Lung (tissue), 11 donors: ENCODE measurements at regions not wholly inside any gene's neighbourhood (a gene's known extent, or its start where the extent isn't known, plus 50 kb on each side); places are given as distances from the start of the nearest gene placed in this dataset.

Experiments used
- ATAC-seq: fragments of 200-7000 bp; cut with Tn5 transposase; one replicate; pipeline ENCODE4 v1.9.1; 2020; ENCODE audit warnings: moderate number of reproducible peaks; ENCODE audit not compliant: insufficient read depth, low FRiP score
- DNase-seq, 3 donors: peaks; one replicate each; pipeline ENCODE4 v3.0.0-alpha.2; 2013 to 2017
- H3K27ac ChIP-seq, 2 donors: one replicate each; pipeline ENCODE4 v1.5.1; 2013; ENCODE audit warnings: mild to moderate bottlenecking in 2 of 2, moderate library complexity in 2 of 2, control low read depth in 1 of 2, inconsistent platforms in 1 of 2, low read depth in 1 of 2, low read length in 1 of 2
- H3K27me3 ChIP-seq, 3 donors: one replicate each; pipeline ENCODE4 v1.5.1; 2013; ENCODE audit warnings: low read length in 2 of 3; ENCODE audit not compliant: control insufficient read depth in 3 of 3, insufficient read depth in 3 of 3
- H3K36me3 ChIP-seq, 4 donors: one replicate each; pipeline ENCODE4 v1.5.1; 2013; ENCODE audit warnings: low read length in 4 of 4, mild to moderate bottlenecking in 1 of 4, moderate library complexity in 1 of 4; ENCODE audit not compliant: control insufficient read depth in 4 of 4, insufficient read depth in 4 of 4
- H3K4me1 ChIP-seq, 5 donors: one replicate each; pipeline ENCODE4 v1.5.1; 2013; ENCODE audit warnings: low read length in 5 of 5, mild to moderate bottlenecking in 2 of 5, moderate library complexity in 1 of 5; ENCODE audit not compliant: control insufficient read depth in 5 of 5, insufficient read depth in 5 of 5
- H3K4me3 ChIP-seq: one replicate; pipeline ENCODE4 v1.5.1; 2013; ENCODE audit warnings: mild to moderate bottlenecking, control low read depth, moderate library complexity
- H3K9ac ChIP-seq, 2 donors: one replicate each; pipeline ENCODE4 v1.5.1; 2013; ENCODE audit warnings: low read length in 2 of 2, control low read depth in 1 of 2; ENCODE audit not compliant: insufficient read depth in 1 of 2
- H3K9me3 ChIP-seq, 4 donors: one replicate each; pipeline ENCODE4 v1.5.1; 2013; ENCODE audit warnings: low read length in 3 of 4, mild to moderate bottlenecking in 1 of 4, moderate library complexity in 1 of 4; ENCODE audit not compliant: control insufficient read depth in 4 of 4, insufficient read depth in 3 of 4
- CTCF ChIP-seq: IDR thresholded peaks from 2 replicates; pipeline ENCODE4 v1.5.1; 2012; ENCODE audit warnings: mild to moderate bottlenecking; ENCODE audit errors: control extremely low read depth, extremely low read depth
- WGBS, 2 donors: extraction: QIAGEN DNeasy Blood & Tissue Kit; methylation state at CpG; one replicate each; pipeline ENCODE4 v1.1.7; 2013; 5-methylcytosine and 5-hydroxymethylcytosine counted together
- donor health status: control.
- donor health status: control.
- donor health status: Bipolar disorder and iron deficiency.
- donor health status: healthy.
- donor health status: DM: yes; HTN: yes; CAD: no.

- no peak for TF ChIP-seq CTCF
- Histone ChIP-seq H3K4me3 (no peak overlapping the region), H3K4me1 (peaks cover 0 to 3% (median 0%) of the 10 kb centered on the region in 5 donors), H3K9me3 (peaks cover 0 to 5% (median 2%) of the 10 kb centered on the region in 4 donors), H3K27ac (no peak overlapping the region), H3K27me3 (no peaks in the 10 kb centered on the region), H3K9ac (no peak overlapping the region), H3K36me3 (no peaks in the 10 kb centered on the region)
- no peak for DNase-seq
- ATAC-seq = no peak
Measured at GRCh38 chr5:17440766-17441165, 57.3 kb upstream of the TAF11L2 start.

- no peaks in the 10 kb centered on the region for H3K36me3 ChIP-seq
- ATAC-seq (no peak), DNase-seq (no peak)
- H3K4me3 ChIP-seq = no peak overlapping the region
- WGBS, 2 donors = 82 to 96% methylated on average over 3 of the region's 3 CpGs
- TF ChIP-seq CTCF = no peak
- H3K9ac ChIP-seq = no peak overlapping the region
- no peak overlapping the region for H3K27ac ChIP-seq
- H3K9me3 ChIP-seq = peaks cover 0 to 5% (median 2%) of the 10 kb centered on the region in 4 donors
- H3K27me3 ChIP-seq = no peaks in the 10 kb centered on the region
- no peaks in the 10 kb centered on the region for H3K4me1 ChIP-seq
Measured at GRCh38 chr5:17441351-17441750, 56.7 kb upstream of the TAF11L2 start.

- DNase-seq (peak in 1 of 3 donors; percentile 4), ATAC-seq (no peak)
- 73 to 82% methylated on average over 23 of the region's 23 CpGs for whole genome bisulfite sequencing, 2 donors
- no peak for TF ChIP-seq CTCF
- no peak overlapping the region for H3K27ac ChIP-seq
- H3K9ac ChIP-seq = no peak overlapping the region
- peaks cover 0 to 5% (median 2%) of the 10 kb centered on the region in 4 donors for H3K9me3 ChIP-seq
- H3K4me1 ChIP-seq = no peaks in the 10 kb centered on the region
- no peaks in the 10 kb centered on the region for H3K27me3 ChIP-seq
- H3K36me3 ChIP-seq = no peaks in the 10 kb centered on the region
- no peak overlapping the region for H3K4me3 ChIP-seq
Measured at GRCh38 chr5:17443333-17444130, 54.5 kb upstream of the TAF11L2 start.
